ENCODE measurements at regions not wholly inside any gene's neighbourhood (a gene's known extent, or its start where the extent isn't known, plus 50 kb on each side); places are given as distances from the start of the nearest gene placed in this dataset.

DNA sequence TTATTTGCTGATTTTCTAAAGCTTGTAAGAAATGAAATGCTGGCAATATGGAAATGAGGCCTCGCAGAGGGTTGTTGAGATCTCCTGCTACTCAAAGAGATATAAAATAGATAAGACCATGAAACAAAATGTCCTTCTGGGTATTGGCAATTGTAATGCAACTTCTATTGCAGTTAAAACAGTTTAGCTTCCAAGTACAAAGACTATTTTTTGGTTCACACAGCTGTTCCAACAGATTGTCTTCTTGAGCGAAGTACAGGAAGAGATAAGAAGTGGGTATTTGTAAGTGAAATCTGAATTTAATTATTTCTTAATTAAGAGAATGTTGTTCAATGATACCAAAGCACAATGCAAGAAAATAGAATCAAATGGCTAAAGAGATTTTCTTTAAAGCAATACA, 801.5 kb upstream of the GBE1 start:
- no peak for TF ChIP-seq FOXM1 (IDR thresholded peaks at IDR 0.05; ENCODE audit: borderline replicate concordance)
- no peak for TF ChIP-seq ELF4 (IDR thresholded peaks at IDR 0.05)
- no peak for TF ChIP-seq FOXA1 (IDR thresholded peaks at IDR 0.05)
- no peak for TF ChIP-seq FOXK2 (IDR thresholded peaks at IDR 0.05)
- no peak for TF ChIP-seq TARDBP (IDR thresholded peaks at IDR 0.05)
- TF ChIP-seq HDGF (IDR thresholded peaks at IDR 0.05; ENCODE audit: borderline replicate concordance): no peak
- no peak for TF ChIP-seq BHLHE40 (IDR thresholded peaks at IDR 0.05; ENCODE audit: borderline replicate concordance)
- TF ChIP-seq NFRKB (IDR thresholded peaks at IDR 0.05): no peak
- TF ChIP-seq SP1 (IDR thresholded peaks at IDR 0.05): no peak
- TF ChIP-seq, protein P1, sequence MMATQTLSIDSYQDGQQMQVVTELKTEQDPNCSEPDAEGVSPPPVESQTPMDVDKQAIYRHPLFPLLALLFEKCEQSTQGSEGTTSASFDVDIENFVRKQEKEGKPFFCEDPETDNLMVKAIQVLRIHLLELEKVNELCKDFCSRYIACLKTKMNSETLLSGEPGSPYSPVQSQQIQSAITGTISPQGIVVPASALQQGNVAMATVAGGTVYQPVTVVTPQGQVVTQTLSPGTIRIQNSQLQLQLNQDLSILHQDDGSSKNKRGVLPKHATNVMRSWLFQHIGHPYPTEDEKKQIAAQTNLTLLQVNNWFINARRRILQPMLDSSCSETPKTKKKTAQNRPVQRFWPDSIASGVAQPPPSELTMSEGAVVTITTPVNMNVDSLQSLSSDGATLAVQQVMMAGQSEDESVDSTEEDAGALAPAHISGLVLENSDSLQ (IDR thresholded peaks at IDR 0.05): no peak
- no peak for TF ChIP-seq ARNT (IDR thresholded peaks at IDR 0.05)
- TF ChIP-seq SUZ12 (IDR thresholded peaks at IDR 0.05): no peak
- TF ChIP-seq ZNF384 (IDR thresholded peaks at IDR 0.05): no peak
- TF ChIP-seq LEF1 (IDR thresholded peaks at IDR 0.05; ENCODE audit: borderline replicate concordance): no peak

Data from HEK293T (cell line).